Vagina (tissue), 2 donors: ENCODE measurements at regions not wholly inside any gene's neighbourhood (a gene's known extent, or its start where the extent isn't known, plus 50 kb on each side); places are given as distances from the start of the nearest gene placed in this dataset.

Experiments used
- POLR2A ChIP-seq, 2 donors: fragments of 450-650 bp; IDR thresholded peaks; one replicate each; pipeline ENCODE4 v1.6.1; 2017; ENCODE audit warnings: antibody characterized with exemption in 2 of 2, mild to moderate bottlenecking in 2 of 2, moderate library complexity in 2 of 2
- TF ChIP-seq, protein P1 (sequence below), 3 experiments: fragments of 450-650 bp in 2 of 3; fragments of 200-600 bp in 1 of 3; sonication (generic) in 1 of 3; IDR thresholded peaks; one replicate each; pipeline ENCODE4 v1.5.1; 2017 to 2019; ENCODE audit warnings: antibody characterized with exemption in 3 of 3, mild to moderate bottlenecking in 2 of 3, moderate library complexity in 2 of 3

DNA sequence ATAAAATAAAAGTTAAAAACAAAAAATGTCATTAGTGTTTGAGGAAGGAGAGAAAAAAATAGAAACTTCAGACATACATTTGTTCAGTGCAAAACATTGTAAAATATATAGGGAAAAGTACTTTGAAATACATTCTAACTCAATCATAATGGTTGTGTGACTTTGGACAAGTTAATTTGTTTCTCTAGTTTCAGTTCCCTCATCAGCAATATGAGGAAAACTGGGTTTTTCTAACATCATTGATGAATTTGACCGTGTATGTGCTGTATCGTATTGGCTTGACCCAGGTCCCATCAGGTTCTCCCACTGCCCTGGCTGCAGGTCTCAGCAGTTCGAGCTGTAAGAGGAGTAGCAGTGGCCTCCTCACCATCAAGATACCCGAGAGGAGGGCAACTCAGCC is 173.9 kb upstream of the ATF7IP start:
- TF ChIP-seq POLR2A (IDR thresholded peaks at IDR 0.05): no peak
- TF ChIP-seq, protein P1, sequence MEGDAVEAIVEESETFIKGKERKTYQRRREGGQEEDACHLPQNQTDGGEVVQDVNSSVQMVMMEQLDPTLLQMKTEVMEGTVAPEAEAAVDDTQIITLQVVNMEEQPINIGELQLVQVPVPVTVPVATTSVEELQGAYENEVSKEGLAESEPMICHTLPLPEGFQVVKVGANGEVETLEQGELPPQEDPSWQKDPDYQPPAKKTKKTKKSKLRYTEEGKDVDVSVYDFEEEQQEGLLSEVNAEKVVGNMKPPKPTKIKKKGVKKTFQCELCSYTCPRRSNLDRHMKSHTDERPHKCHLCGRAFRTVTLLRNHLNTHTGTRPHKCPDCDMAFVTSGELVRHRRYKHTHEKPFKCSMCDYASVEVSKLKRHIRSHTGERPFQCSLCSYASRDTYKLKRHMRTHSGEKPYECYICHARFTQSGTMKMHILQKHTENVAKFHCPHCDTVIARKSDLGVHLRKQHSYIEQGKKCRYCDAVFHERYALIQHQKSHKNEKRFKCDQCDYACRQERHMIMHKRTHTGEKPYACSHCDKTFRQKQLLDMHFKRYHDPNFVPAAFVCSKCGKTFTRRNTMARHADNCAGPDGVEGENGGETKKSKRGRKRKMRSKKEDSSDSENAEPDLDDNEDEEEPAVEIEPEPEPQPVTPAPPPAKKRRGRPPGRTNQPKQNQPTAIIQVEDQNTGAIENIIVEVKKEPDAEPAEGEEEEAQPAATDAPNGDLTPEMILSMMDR (IDR thresholded peaks at IDR 0.05): no peak
